ENCODE measurements at regions not wholly inside any gene's neighbourhood (a gene's known extent, or its start where the extent isn't known, plus 50 kb on each side); places are given as distances from the start of the nearest gene placed in this dataset.

GRCh38 chr6:90936286-90936685, 349.4 kb upstream of the MAP3K7 start:
- H3K27me3 ChIP-seq (ENCODE audit: control insufficient read depth in 3 of 3, insufficient read depth in 3 of 3, low read length in 2 of 3), result no peaks in the 10 kb centered on the region
- TF ChIP-seq CTCF (IDR thresholded peaks at IDR 0.05; ENCODE audit: control extremely low read depth, extremely low read depth), result no peak
- ATAC-seq (ENCODE audit: insufficient read depth, low FRiP score) (no peak), DNase-seq (no peak)
- no peak overlapping the region for H3K27ac ChIP-seq (ENCODE audit: low read depth in 1 of 2, low read length in 1 of 2)
- 81 to 89% methylated on average over 5 of the region's 5 CpGs for WGBS, 2 donors
- H3K9ac ChIP-seq (ENCODE audit: insufficient read depth in 1 of 2, low read length in 2 of 2), result no peak overlapping the region
- no peak overlapping the region for H3K4me3 ChIP-seq
- H3K4me1 ChIP-seq (ENCODE audit: control insufficient read depth in 5 of 5, insufficient read depth in 5 of 5, low read length in 5 of 5), result peaks cover 0 to 4% (median 0%) of the 10 kb centered on the region in 5 donors
- H3K36me3 ChIP-seq (ENCODE audit: control insufficient read depth in 4 of 4, insufficient read depth in 4 of 4, low read length in 4 of 4), result no peaks in the 10 kb centered on the region
- H3K9me3 ChIP-seq (ENCODE audit: control insufficient read depth in 4 of 4, insufficient read depth in 3 of 4, low read length in 3 of 4), result no peaks in the 10 kb centered on the region

- no peak for TF ChIP-seq CTCF (IDR thresholded peaks at IDR 0.05; ENCODE audit: control extremely low read depth, extremely low read depth)
- Histone ChIP-seq H3K9me3 (ENCODE audit: control insufficient read depth in 4 of 4, insufficient read depth in 3 of 4, low read length in 3 of 4) (no peaks in the 10 kb centered on the region), H3K9ac (ENCODE audit: insufficient read depth in 1 of 2, low read length in 2 of 2) (no peak overlapping the region), H3K27me3 (ENCODE audit: control insufficient read depth in 3 of 3, insufficient read depth in 3 of 3, low read length in 2 of 3) (no peaks in the 10 kb centered on the region), H3K36me3 (ENCODE audit: control insufficient read depth in 4 of 4, insufficient read depth in 4 of 4, low read length in 4 of 4) (no peaks in the 10 kb centered on the region), H3K27ac (ENCODE audit: low read depth in 1 of 2, low read length in 1 of 2) (no peak overlapping the region), H3K4me1 (ENCODE audit: control insufficient read depth in 5 of 5, insufficient read depth in 5 of 5, low read length in 5 of 5) (peaks cover 0 to 3% (median 0%) of the 10 kb centered on the region in 5 donors), H3K4me3 (no peak overlapping the region)
- ATAC-seq (ENCODE audit: insufficient read depth, low FRiP score) (no peak), DNase-seq (no peak)
- 61 to 62% methylated on average over 7 of the region's 7 CpGs for WGBS, 2 donors
Observed at GRCh38 chr6:90934966-90935365, 348.1 kb upstream of the MAP3K7 start.

- DNase-seq (no peak), ATAC-seq (ENCODE audit: insufficient read depth, low FRiP score) (no peak)
- Histone ChIP-seq H3K9me3 (ENCODE audit: control insufficient read depth in 4 of 4, insufficient read depth in 3 of 4, low read length in 3 of 4) (no peaks in the 10 kb centered on the region), H3K36me3 (ENCODE audit: control insufficient read depth in 4 of 4, insufficient read depth in 4 of 4, low read length in 4 of 4) (no peaks in the 10 kb centered on the region), H3K4me1 (ENCODE audit: control insufficient read depth in 5 of 5, insufficient read depth in 5 of 5, low read length in 5 of 5) (no peaks in the 10 kb centered on the region), H3K4me3 (no peak overlapping the region), H3K27me3 (ENCODE audit: control insufficient read depth in 3 of 3, insufficient read depth in 3 of 3, low read length in 2 of 3) (no peaks in the 10 kb centered on the region), H3K27ac (ENCODE audit: low read depth in 1 of 2, low read length in 1 of 2) (no peak overlapping the region), H3K9ac (ENCODE audit: insufficient read depth in 1 of 2, low read length in 2 of 2) (no peak overlapping the region)
- 85 to 93% methylated on average over 5 of the region's 5 CpGs for WGBS, 2 donors
- TF ChIP-seq CTCF (IDR thresholded peaks at IDR 0.05; ENCODE audit: control extremely low read depth, extremely low read depth), result no peak
Observed at GRCh38 chr6:90934081-90934480, 347.2 kb upstream of the MAP3K7 start.

GRCh38 chr6:90932351-90932750, 345.5 kb upstream of the MAP3K7 start:
- H3K36me3 ChIP-seq (ENCODE audit: control insufficient read depth in 4 of 4, insufficient read depth in 4 of 4, low read length in 4 of 4), result no peaks in the 10 kb centered on the region
- no peak for TF ChIP-seq CTCF (IDR thresholded peaks at IDR 0.05; ENCODE audit: control extremely low read depth, extremely low read depth)
- no peak overlapping the region for H3K9ac ChIP-seq (ENCODE audit: insufficient read depth in 1 of 2, low read length in 2 of 2)
- H3K27me3 ChIP-seq (ENCODE audit: control insufficient read depth in 3 of 3, insufficient read depth in 3 of 3, low read length in 2 of 3), result no peaks in the 10 kb centered on the region
- H3K27ac ChIP-seq (ENCODE audit: low read depth in 1 of 2, low read length in 1 of 2), result no peak overlapping the region
- ATAC-seq (ENCODE audit: insufficient read depth, low FRiP score) (no peak), DNase-seq (no peak)
- H3K4me1 ChIP-seq (ENCODE audit: control insufficient read depth in 5 of 5, insufficient read depth in 5 of 5, low read length in 5 of 5), result no peaks in the 10 kb centered on the region
- no peaks in the 10 kb centered on the region for H3K9me3 ChIP-seq (ENCODE audit: control insufficient read depth in 4 of 4, insufficient read depth in 3 of 4, low read length in 3 of 4)
- 89 to 98% methylated on average over 1 of the region's 1 CpG for WGBS, 2 donors
- H3K4me3 ChIP-seq, result no peak overlapping the region

Measured in lung (tissue), 11 donors.